Activated naive CD4-positive, alpha-beta T cell treated with anti-CD3 and anti-CD28 coated beads, Interleukin-2, amount 50 U/mL, for 72 hours (primary cell): ENCODE measurements at regions not wholly inside any gene's neighbourhood (a gene's known extent, or its start where the extent isn't known, plus 50 kb on each side); places are given as distances from the start of the nearest gene placed in this dataset.

Experiments
- ATAC-seq, 2 donors: fragments of 150-1000 bp; cut with Tn5 transposase; 2 replicates each; pipeline ENCODE4 v1.10.0; 2021; ENCODE audit warnings: mild to moderate bottlenecking in 2 of 2, moderate library complexity in 2 of 2
- DNase-seq, 2 donors: peaks; one replicate each; pipeline ENCODE4 v3.0.0; 2021 to 2022; ENCODE audit warnings: low spot score in 2 of 2
- H3K27ac Mint-ChIP-seq, 2 donors: one replicate each; pipeline ENCODE4 v1.8.0; 2022; ENCODE audit warnings: mild to moderate bottlenecking in 2 of 2, mixed read lengths in 2 of 2
- H3K36me3 Mint-ChIP-seq, 2 donors: one replicate each; pipeline ENCODE4 v1.8.0; 2022; ENCODE audit warnings: mixed read lengths in 2 of 2
- H3K9me3 Mint-ChIP-seq, 2 donors: one replicate each; pipeline ENCODE4 v1.8.0; 2022; ENCODE audit warnings: mixed read lengths in 2 of 2

DNA sequence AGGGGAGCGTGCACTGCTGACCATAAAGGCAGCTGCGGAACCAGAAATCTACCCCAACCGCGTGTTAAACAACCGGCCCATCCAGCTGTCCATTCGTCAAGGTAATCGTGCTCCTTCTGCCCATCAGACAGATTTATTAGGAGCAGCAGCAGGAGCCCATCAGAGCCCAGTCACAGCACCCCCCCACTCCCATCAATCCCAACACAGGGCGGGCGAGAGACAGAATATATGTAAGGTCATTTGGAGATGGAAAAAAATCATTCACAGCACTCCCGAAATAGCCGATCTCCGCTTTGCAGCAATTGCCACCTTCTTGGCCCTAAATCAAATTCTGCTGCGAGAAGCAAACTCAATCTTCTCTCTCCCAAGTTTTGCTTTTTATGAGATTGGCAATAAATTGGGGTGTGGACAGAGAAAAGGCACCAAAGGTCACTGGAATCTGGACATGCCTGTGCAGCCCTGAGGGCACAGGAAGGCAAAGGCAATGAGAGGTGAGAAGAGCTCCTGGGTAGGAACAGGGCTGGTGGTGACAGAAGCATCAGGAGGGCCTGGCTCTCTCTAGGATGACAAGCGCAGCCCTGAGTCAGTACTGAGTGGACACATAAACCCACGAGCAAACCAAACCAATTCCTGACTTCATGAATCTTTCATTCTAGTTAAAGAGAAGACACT lies 145.0 kb upstream of the ZMIZ1 start:
- Mint-ChIP-seq H3K27ac (no peak overlapping the region), H3K36me3 (no peaks in the 10 kb centered on the region), H3K9me3 (no peaks in the 10 kb centered on the region)
- no peak for DNase-seq
- ATAC-seq = no peak

DNA sequence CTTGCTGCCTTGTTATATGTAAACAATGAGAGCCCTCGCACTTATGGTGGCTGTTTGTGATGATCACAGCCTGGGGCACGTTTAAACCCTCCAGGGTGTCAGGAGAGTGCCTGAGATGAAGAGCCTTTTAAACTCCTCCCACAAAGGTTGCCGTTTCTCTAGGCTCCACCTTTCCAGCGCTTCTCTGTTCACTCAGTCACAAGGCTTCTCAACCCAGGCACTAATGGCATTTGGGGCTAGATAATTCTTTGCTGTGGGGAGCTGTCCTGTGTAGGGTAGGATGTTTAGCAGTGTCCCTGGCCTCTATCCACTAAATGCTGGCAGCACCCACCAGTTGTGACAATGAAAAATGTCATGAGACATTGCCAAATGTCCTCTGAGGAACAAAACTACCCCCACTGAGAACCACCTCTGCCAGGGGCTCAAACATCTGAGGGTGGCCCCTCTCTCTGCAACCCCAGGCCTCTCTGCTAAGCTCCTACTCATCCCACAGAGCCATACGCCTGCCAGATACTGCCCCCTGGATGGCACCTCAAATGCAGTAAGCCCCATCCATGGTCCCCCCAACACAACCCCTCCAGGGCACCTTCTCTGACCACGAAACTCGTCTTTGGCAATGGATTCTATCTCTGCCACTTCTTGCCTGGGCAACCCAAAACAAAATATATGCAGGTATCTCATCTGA lies 144.3 kb upstream of the ZMIZ1 start:
- Mint-ChIP-seq H3K27ac (no peak overlapping the region), H3K9me3 (no peaks in the 10 kb centered on the region), H3K36me3 (no peaks in the 10 kb centered on the region)
- ATAC-seq = no peak
- no peak for DNase-seq

- H3K36me3 Mint-ChIP-seq = no peaks in the 10 kb centered on the region
- H3K9me3 Mint-ChIP-seq = no peaks in the 10 kb centered on the region
- no peak for DNase-seq
- no peak for ATAC-seq
- H3K27ac Mint-ChIP-seq = no peak overlapping the region
Measured at GRCh38 chr10:78925275-78925674, 143.5 kb upstream of the ZMIZ1 start.

- DNase-seq = no peak
- no peak for ATAC-seq
- Mint-ChIP-seq H3K9me3 (no peaks in the 10 kb centered on the region), H3K36me3 (no peaks in the 10 kb centered on the region), H3K27ac (no peak overlapping the region)
Measured at GRCh38 chr10:78925800-78926319, 142.9 kb upstream of the ZMIZ1 start.

DNA sequence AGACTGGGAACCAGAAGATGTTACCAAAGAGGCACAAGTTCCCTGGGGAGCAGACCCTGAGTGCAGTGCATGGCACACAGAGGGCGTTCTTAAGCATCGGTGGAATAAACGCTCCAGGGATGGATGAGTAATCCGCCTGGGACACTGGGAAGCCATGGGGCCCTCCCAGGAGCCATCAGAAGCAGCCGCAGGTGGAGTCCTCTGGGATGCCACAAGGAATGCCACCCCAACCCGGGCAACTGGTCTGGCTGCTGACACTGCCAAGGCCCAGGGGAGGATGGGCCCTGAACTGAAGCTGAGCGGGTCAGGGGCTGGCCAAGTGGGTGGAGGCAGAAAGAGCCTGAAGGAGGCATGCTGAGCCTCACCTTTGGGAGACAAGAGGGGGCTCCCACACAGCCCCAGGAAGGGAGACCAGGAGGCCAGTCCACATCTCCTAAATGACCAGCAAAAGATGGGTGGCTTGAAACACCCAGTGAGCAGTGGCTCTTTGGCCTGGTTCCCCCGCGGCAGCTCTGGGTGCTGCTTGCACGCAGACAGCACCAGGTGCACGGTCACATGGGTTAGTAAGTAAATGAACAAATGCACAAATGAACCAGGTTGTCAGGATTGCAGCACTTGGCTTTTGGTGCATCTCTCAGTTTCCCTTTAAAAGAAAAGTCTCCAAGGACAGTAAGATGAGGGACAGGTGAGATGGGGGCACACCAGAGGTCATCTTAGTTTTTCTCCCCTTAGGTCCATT lies 141.3 kb upstream of the ZMIZ1 start:
- DNase-seq (no peak), ATAC-seq (no peak)
- Mint-ChIP-seq H3K9me3 (no peaks in the 10 kb centered on the region), H3K27ac (no peak overlapping the region), H3K36me3 (no peaks in the 10 kb centered on the region)

DNA sequence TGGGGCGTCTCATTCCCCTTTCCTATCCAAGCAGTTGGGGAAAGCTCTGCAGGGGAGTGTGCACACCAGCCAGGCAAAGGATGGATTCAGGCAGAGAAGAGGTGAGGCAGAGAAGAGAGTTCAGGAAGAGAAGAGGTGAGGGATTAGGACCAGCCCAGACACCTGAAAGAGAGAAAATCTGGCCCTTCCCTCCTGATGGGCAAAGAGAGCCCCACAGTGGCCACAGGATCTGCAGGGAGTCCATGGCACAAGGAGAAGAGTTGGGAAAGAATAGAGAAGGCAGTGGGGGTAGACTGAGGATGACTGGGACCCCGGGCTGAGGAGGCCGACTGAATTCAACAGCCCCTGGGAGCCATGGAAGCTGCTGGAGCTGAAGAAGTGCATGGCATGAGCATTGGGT lies 140.4 kb upstream of the ZMIZ1 start:
- Mint-ChIP-seq H3K27ac (no peak overlapping the region), H3K36me3 (no peaks in the 10 kb centered on the region), H3K9me3 (no peaks in the 10 kb centered on the region)
- DNase-seq (no peak), ATAC-seq (no peak)

DNA sequence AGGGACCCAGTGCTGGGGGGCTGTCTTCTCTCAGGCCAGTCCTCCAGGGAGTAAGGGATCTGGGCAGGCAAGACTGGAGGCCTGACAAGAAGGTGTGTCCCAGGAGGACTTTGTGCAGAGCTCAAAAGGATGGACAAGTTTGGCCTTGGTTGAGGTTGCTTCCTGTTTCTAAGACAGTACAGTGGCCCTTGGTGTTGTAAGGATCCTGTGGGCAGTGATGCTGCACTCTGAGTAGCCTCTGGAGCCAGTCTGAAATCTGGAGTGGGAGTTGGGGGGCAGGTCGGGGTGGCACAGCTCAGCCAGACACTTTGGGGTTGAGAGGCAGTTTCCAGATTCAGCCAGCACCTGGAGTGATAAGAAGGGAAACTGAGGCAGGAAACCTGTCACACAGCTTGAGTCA lies 139.2 kb upstream of the ZMIZ1 start:
- no peak overlapping the region for H3K27ac Mint-ChIP-seq
- no peak for DNase-seq
- ATAC-seq = no peak
- no peaks in the 10 kb centered on the region for H3K9me3 Mint-ChIP-seq
- no peaks in the 10 kb centered on the region for H3K36me3 Mint-ChIP-seq

DNA sequence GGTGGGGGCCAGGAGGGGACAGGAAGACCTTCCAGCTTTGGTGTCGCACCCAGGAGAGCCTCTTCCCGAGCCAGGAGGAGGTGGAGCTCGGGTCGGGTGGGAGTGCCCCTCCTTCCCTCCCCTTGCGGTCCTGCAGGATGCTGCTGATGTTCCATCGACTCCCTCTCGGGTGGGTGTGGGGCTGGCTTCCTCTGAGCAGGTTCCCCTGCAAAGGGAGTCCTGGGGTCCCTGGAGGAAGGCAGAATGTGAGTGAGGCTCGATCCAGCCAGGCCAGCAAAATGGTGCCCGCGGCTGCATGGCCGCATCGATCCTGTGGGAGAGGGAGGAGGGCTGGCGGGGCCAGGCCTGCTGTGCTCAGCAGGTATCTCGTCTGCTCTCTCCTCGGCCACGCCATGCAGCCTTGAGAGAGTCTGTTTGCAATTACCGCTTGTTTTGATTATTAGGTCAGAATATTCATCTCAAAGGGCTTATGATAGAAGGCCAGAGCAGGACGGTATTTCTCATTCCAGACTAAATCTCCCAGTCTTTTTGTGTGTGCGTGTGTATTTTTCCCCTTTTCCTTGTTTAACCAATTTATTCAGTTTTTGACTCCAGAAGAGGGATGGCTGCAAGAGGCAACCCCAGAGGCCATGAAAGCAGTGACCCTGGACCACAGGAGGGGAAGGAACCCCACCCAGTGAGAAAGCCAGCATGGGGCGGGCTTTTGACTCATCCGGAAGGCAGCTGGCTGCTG lies 137.3 kb upstream of the ZMIZ1 start:
- no peak for DNase-seq
- H3K9me3 Mint-ChIP-seq = no peaks in the 10 kb centered on the region
- ATAC-seq = no peak
- H3K27ac Mint-ChIP-seq = peak overlapping the region in 1 of 2 donors; percentile 14
- no peaks in the 10 kb centered on the region for H3K36me3 Mint-ChIP-seq

GRCh38 chr10:78932054-78932386 lies 136.7 kb upstream of the ZMIZ1 start:
- no peak for ATAC-seq

GRCh38 chr10:78932861-78933260 lies 135.9 kb upstream of the ZMIZ1 start:
- Mint-ChIP-seq H3K9me3 (no peaks in the 10 kb centered on the region), H3K27ac (no peak overlapping the region), H3K36me3 (no peaks in the 10 kb centered on the region)
- no peak for DNase-seq
- no peak for ATAC-seq

More at GRCh38 chr10:78932054-78932386, 136.7 kb upstream of the ZMIZ1 start:
- H3K27ac Mint-ChIP-seq = no peak overlapping the region
- no peaks in the 10 kb centered on the region for H3K36me3 Mint-ChIP-seq
- no peak for DNase-seq
- no peaks in the 10 kb centered on the region for H3K9me3 Mint-ChIP-seq

DNA sequence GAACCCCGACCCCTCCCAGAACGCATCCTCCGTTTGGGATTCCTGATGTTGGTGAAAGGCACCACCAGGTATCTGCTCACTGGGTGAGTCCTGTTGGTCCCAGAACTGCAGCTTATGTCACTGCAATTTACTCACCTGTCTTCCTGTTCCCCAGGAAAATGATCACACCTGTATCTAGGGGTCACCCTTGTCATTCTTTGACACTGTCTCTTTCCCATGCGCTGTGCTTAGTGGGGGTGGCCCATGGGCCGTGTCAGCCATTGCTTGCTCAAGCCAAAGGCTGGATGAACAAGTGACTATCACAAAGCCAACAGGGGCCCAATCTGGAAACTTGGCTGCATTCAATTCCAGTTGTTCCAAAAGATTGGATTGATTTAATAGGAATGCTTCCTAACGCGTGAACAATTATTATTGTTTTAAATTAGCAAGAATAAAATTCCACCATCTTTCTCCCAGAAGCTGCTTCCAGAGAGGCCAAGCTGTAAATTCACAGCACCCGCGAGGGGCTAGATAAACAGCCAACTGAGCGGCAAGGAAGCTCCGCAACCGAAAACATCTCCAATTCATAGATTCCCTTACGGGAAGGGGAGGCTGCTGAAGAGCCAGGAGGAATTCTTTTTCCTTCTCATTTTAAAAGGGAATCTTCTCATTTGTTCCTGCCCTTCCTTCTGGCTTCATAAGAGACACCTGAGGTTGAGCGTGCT lies 134.8 kb upstream of the ZMIZ1 start:
- H3K9me3 Mint-ChIP-seq = no peaks in the 10 kb centered on the region
- DNase-seq (no peak), ATAC-seq (no peak)
- H3K27ac Mint-ChIP-seq = no peak overlapping the region
- no peaks in the 10 kb centered on the region for H3K36me3 Mint-ChIP-seq

- ATAC-seq (no peak), DNase-seq (no peak)
- Mint-ChIP-seq H3K36me3 (no peaks in the 10 kb centered on the region), H3K9me3 (no peaks in the 10 kb centered on the region), H3K27ac (no peak overlapping the region)
Measured at GRCh38 chr10:78934532-78934898, 134.3 kb upstream of the ZMIZ1 start.

DNA sequence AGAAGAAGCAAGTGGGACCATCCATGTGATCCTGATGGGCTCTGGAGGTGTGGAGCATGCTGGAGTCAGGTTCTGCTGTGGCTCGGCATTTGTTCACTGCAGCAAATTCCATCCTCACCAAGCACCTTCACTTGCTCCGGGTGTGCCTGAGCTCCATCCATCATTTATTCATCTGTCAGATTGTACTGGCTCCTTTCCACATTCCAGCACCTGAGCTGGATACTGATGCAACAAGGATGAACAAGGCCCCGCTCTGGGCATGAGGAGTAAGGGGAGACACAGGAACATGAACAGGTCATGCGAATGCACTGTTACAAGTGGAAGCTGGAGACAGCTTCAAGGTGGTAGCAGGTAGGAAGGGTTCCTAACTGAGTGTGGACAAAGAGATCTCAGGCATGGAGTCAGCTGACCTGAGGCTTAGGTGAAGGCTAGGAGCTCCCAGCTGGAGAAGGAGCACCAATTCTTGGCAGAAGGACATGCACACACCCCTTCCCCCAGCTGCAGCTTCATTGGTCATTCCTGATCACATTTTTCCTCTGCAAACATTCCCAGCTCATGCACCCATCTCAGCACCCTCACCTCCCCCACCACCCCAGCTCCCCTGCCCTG lies 133.7 kb upstream of the ZMIZ1 start:
- DNase-seq (no peak), ATAC-seq (no peak)
- no peaks in the 10 kb centered on the region for H3K36me3 Mint-ChIP-seq

GRCh38 chr10:78935697-78936407 lies 132.9 kb upstream of the ZMIZ1 start:
- DNase-seq (no peak), ATAC-seq (no peak)
- H3K36me3 Mint-ChIP-seq = no peaks in the 10 kb centered on the region
- H3K9me3 Mint-ChIP-seq = no peaks in the 10 kb centered on the region
- H3K27ac Mint-ChIP-seq = no peak overlapping the region

More for the DNA sequence above, 133.7 kb upstream of the ZMIZ1 start:
- H3K27ac Mint-ChIP-seq = no peak overlapping the region
- H3K9me3 Mint-ChIP-seq = no peaks in the 10 kb centered on the region

DNA sequence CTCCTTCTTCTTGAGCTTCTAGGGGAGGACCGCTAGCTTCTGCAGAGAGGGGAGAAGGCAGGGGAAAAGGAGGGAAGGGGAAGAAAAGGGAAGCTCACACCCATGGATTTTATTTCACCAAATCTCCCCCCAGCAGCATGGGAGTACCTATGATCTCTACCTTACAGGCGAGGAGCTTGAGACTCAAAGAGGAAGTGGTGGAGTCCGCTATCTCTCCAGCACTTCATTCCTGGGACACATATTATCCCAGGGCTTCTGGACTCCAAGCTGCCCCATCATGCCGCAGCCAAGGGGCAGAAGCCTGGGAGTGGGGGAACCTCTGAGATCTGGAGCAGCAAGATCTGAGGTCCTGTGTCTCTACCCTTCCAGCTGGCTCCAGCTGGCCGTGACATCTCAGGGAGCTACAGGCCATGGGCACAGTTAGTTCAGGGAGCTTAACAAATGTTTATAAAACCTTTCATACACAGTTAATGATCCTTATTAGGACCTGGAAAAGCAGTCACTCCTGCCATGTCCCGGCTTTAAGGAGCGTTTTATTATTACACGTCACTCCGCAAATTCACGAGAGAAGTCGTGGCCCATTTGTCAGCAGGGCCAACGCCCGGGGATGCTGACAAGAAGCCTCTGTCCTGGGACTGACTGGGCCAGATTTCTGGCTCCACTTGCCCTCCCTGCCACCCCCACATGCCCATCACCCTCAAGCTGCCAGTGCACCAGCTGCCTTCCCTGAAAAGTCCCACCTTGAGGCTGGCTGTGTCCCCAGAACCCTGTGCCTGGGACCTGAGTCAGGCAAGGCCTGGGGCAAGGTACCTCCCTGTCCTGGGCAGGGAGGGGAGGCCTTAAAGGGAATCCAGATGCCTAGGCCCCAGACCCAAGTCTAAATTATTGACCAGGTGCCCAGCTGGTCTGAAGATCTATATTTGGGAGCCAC lies 132.1 kb upstream of the ZMIZ1 start:
- ATAC-seq = no peak
- no peak for DNase-seq
- no peaks in the 10 kb centered on the region for H3K36me3 Mint-ChIP-seq
- H3K9me3 Mint-ChIP-seq = no peaks in the 10 kb centered on the region
- no peak overlapping the region for H3K27ac Mint-ChIP-seq
